Erythroblast (primary cell): ENCODE measurements at regions not wholly inside any gene's neighbourhood (a gene's known extent, or its start where the extent isn't known, plus 50 kb on each side); places are given as distances from the start of the nearest gene placed in this dataset.

Experiments
- DNase-seq, 2 experiments: peaks; one replicate each; lab custom pipeline; 2025; lab: John Stamatoyannopoulos, UW
- GATA1 ChIP-seq: IDR thresholded peaks from 2 replicates; pipeline ENCODE4 v1.6.1; 2011; ENCODE audit warnings: low read depth, mild to moderate bottlenecking, control low read depth, low read length, moderate library complexity
- POLR2A ChIP-seq: IDR thresholded peaks from 2 replicates; pipeline ENCODE4 v1.6.1; 2011; ENCODE audit warnings: mild to moderate bottlenecking, low read length

- TF ChIP-seq POLR2A (no peak), GATA1 (no peak)
- no peak for DNase-seq
These were observed 289.9 kb downstream of the SATB1 start for GRCh38 chr3:18135060-18135814.

GRCh38 chr3:18134386-18135059, 290.6 kb downstream of the SATB1 start:
- TF ChIP-seq POLR2A (no peak), GATA1 (no peak)
- DNase-seq: no peak

DNA sequence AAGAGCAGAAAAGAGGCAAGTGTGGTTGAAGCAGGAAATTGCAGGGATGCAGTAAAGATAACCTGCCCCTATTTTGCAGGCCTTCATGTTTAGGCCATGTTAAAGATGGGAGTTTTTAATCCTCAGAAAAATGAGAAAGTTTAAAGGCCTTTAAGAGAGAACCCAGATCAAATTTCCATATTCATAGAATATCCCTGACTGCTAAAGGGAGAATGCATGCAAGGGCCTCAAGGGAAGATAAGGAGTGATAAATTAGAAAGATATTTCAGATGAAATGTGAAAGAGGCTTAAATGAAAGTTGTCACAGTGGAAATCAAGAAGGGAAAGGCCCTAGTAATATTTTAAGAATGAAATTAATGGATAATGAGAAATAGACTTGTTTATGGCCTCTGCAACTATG, 292.1 kb downstream of the SATB1 start:
- DNase-seq: no peak
- TF ChIP-seq GATA1: no peak
- TF ChIP-seq POLR2A: no peak

DNA sequence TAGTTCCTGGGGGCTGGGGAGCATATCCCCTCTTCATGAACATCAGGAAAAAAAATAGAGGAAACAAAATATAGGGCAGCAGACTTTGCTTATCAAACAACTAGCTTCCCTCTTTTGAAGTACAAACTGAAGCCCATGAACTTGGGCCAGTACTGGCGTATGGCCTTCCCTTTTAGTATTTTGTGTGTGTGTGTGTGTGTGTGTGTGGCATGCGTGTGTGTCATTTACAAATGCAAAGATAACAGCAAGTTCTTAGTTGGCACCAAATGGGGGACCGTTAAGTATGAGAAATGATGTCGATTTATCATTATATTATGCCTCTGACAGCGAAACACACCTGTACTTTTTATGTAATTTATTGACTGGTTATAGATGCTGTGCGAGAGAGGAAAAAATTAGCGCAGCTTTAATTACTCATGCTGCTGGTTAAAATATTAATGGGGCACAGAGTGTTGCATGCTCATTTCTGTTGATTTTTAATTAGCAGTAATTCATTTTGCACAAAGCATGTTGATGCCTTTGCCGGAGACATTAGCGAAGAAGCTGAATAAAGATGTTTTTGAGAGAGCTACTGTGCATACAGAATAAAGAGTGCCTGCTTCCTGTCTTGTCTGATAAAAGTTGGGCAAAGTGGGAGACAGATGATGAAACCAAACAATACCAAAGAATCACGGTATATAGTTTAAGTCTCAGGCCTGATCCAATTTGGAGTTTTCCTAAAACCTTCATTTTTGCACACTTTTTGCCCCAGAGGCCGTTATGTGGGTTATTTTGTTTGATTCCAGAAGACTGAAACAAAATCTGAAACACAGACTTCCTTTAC, 297.1 kb downstream of the SATB1 start:
- no peak for DNase-seq

GRCh38 chr3:18127174-18127858, 297.8 kb downstream of the SATB1 start:
- TF ChIP-seq POLR2A (no peak), GATA1 (no peak)
- DNase-seq: no peak

More for the DNA sequence above, 297.1 kb downstream of the SATB1 start:
- TF ChIP-seq POLR2A: no peak
- TF ChIP-seq GATA1: no peak

- DNase-seq: no peak
- TF ChIP-seq GATA1 (no peak), POLR2A (no peak)
These were observed 298.4 kb downstream of the SATB1 start for GRCh38 chr3:18126772-18127171.

GRCh38 chr3:18124501-18124900, 300.6 kb downstream of the SATB1 start:
- TF ChIP-seq POLR2A (no peak), GATA1 (no peak)
- peak in 1 of 2 experiments; percentile 8 for DNase-seq

- DNase-seq: no peak
- TF ChIP-seq GATA1 (no peak), POLR2A (no peak)
These were observed 302.9 kb downstream of the SATB1 start for GRCh38 chr3:18122264-18122663.

- no peak for DNase-seq
- TF ChIP-seq GATA1 (no peak), POLR2A (no peak)
These were observed 304.1 kb downstream of the SATB1 start for GRCh38 chr3:18121020-18121419.

DNA sequence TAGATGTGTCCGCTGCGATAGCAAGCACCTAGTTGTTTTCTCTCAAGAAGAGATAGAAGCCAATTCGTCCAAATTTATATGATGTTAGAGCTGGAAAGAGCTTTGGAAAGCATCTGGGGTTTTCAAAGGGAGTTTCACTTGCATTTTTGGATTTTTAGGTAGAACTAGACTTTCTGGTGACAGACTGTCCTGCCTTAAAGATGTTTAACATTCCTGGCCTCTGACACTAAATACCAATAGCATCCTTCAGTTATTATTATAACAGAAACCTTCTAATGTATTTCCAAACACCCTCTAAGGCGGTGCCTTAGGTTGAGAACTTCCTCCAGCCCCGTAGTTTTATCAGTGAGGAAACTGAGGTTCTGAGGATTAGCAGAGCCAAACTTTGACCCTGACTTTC, 305.3 kb downstream of the SATB1 start:
- TF ChIP-seq GATA1 (no peak), POLR2A (no peak)
- no peak for DNase-seq

DNA sequence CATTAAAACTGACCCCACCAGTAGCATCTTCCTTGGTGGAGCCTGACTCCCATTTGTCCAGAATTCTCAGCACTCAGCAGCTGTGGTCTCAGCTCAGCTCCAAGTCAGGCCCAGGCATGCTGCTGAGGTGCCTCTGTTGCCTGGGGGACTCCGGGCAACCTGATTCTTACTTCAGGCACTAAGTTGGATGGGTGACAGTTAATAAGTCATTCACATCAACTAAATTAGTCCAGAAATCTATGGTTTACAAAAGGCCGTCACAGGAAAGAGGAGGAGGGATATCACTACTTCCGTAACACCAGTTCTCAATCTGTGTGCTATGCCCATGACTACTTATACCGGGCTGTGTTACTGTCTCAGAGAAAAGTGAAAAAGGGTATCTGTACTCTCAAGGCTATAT, 310.2 kb downstream of the SATB1 start:
- DNase-seq: no peak
- no peak for TF ChIP-seq POLR2A
- no peak for TF ChIP-seq GATA1

DNA sequence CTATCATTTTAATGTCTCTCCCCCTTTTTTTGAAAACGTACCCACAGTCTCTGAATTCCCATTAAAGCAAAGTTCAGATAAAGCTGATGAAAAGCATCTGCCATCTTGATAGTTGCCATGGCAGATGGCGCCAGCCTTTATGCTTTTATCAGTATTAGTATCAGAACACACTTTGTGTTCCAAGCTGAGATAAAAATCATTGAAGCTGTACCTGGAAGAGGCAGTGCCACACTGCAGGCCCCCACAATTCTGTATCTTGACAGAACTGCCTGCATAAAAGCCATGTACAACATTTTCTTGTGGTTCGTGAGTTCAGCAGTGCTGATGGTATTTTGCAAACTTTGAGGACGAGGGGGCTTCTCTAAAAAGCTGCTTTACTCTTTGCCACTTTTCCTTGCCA, 311.7 kb downstream of the SATB1 start:
- TF ChIP-seq POLR2A (no peak), GATA1 (no peak)
- DNase-seq: no peak

DNA sequence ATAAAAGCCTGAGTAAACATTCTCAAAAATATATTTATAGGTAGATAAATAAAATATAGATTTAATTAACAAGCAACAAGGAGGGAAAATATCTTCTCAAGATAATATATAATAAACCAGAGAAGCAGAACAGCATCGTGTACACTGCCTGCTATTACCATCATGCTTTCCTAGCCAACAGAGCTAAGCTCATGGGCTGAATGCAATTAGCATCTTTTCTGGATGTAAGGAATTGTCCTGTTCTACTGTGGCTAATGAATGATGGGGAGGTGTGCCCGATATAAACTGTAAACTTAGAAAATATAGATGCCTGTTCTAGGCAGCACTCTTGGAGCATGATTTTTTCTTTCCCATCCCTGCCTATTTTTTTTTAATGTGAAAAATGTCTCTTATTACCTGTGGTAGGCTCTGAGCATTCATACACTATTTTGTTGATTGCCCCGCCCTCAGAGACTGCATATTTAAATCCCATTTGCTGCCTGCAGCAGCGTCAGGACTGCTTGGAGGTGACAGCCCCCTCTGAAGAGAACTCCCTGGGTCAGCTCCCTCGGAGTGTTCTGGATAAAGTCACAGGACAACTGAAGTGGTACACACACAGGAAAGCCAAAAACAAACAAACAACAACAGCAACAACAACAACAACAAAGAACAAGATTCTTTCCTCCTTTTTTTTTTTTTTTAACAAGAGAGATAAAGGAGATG, 312.3 kb downstream of the SATB1 start:
- DNase-seq: no peak
- TF ChIP-seq POLR2A: no peak
- no peak for TF ChIP-seq GATA1
